ENCODE measurements at regions not wholly inside any gene's neighbourhood (a gene's known extent, or its start where the extent isn't known, plus 50 kb on each side); places are given as distances from the start of the nearest gene placed in this dataset.

DNA sequence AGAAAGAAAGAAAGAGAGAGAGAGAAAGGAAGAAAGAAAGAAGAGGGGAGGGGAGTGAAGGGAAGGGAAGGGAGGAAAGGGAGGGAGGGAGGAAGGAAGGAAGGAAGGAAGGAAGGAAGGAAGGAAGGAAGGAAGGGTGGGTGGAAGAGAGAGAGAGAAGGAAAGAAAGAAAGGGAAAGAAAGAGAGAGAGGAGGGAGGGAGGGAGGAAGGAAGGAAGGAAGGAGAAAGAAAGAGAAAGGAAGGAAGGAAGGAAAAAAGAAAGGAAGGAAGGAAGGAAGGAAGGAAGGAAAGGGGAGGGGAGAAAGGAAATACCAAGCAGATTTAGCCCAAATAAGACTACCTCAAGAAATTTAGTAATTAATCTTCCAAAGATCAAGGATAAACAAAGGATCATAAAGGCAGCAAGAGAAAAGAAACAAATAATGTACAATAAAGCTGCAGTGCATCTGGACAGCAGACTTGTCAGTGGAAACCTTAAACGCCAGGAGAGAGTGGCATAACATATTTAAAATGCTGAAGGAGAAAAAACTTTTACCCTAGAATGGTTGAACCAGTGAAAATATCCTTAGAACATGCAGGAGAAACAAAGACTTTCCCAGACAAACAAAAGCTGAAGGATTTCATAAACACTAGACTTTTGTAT, 427.6 kb downstream of the TBL1XR1 start:
- H2BK5ac ChIP-seq (ENCODE audit: insufficient read length, low read length): no peak overlapping the region
- H3K4ac ChIP-seq (ENCODE audit: low read depth, low read length): no peak overlapping the region
- H4K91ac ChIP-seq (ENCODE audit: insufficient read length, low read depth, low read length): no peak overlapping the region
- no peak overlapping the region for H2BK12ac ChIP-seq (ENCODE audit: insufficient read length, low read depth, low read length)
- WGBS (ENCODE audit: extremely low coverage, insufficient read length, low lambda C conversion rate): no CpG with 5 or more reads among the region's 1 CpG
- Mint-ChIP-seq H3K36me3 (ENCODE audit: insufficient read depth in 1 of 3, low read depth in 3 of 3) (peaks cover 17 to 43% (median 20%) of the 10 kb centered on the region in 3 experiments), H3K9me3 (peaks cover 30 to 35% of the 10 kb centered on the region in 2 experiments), H3K4me1 (peaks cover 0 to 3% of the 10 kb centered on the region in 2 experiments; a peak in 1 of 4 replicates), H3K27ac (no peak overlapping the region), H3K27me3 (ENCODE audit: low read depth) (no peaks in the 10 kb centered on the region), H3K4me3 (no peak overlapping the region)
- no peak overlapping the region for H2AFZ ChIP-seq (ENCODE audit: low read length)
- TF ChIP-seq, protein P1, sequence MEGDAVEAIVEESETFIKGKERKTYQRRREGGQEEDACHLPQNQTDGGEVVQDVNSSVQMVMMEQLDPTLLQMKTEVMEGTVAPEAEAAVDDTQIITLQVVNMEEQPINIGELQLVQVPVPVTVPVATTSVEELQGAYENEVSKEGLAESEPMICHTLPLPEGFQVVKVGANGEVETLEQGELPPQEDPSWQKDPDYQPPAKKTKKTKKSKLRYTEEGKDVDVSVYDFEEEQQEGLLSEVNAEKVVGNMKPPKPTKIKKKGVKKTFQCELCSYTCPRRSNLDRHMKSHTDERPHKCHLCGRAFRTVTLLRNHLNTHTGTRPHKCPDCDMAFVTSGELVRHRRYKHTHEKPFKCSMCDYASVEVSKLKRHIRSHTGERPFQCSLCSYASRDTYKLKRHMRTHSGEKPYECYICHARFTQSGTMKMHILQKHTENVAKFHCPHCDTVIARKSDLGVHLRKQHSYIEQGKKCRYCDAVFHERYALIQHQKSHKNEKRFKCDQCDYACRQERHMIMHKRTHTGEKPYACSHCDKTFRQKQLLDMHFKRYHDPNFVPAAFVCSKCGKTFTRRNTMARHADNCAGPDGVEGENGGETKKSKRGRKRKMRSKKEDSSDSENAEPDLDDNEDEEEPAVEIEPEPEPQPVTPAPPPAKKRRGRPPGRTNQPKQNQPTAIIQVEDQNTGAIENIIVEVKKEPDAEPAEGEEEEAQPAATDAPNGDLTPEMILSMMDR (conservative IDR thresholded peaks at IDR 0.05): no peak
- H4K5ac ChIP-seq (ENCODE audit: insufficient read length, low read depth, low read length): no peak overlapping the region
- no peaks in the 10 kb centered on the region for H3K79me1 ChIP-seq (ENCODE audit: insufficient read depth, low read depth, low read length, poor library complexity, severe bottlenecking)
- no peak overlapping the region for H3K18ac ChIP-seq (ENCODE audit: insufficient read length, low read depth, low read length)
- no peak overlapping the region for H3K23ac ChIP-seq (ENCODE audit: insufficient read length, low read depth, low read length)
- no peak overlapping the region for H3K4me2 ChIP-seq (ENCODE audit: insufficient read depth, insufficient read length, low read length)
- no peak for DNase-seq
- H3K9me3 ChIP-seq (ENCODE audit: control insufficient read depth, low read depth, low read length): no peaks in the 10 kb centered on the region
- no peaks in the 10 kb centered on the region for H3K23me2 ChIP-seq (ENCODE audit: insufficient read length, low read depth, low read length, poor library complexity, severe bottlenecking)
- H3K79me2 ChIP-seq (ENCODE audit: insufficient read depth, low read length): no peaks in the 10 kb centered on the region
- H2BK20ac ChIP-seq (ENCODE audit: low read depth, low read length, poor library complexity, severe bottlenecking): no peak overlapping the region
- H3K14ac ChIP-seq (ENCODE audit: insufficient read depth, low read length): no peak overlapping the region
- no peaks in the 10 kb centered on the region for H3K27me3 ChIP-seq (ENCODE audit: insufficient read depth, low read length)
- H3K56ac ChIP-seq (ENCODE audit: insufficient read length, low read depth, low read length): no peak overlapping the region
- H4K8ac ChIP-seq (replicated peaks; ENCODE audit: insufficient read length, low read depth, low read length): no peak overlapping the region
- H3T11ph ChIP-seq (ENCODE audit: low read length): no peak overlapping the region
- H2AK5ac ChIP-seq (ENCODE audit: insufficient read length, low read length): no peak overlapping the region
- H2BK15ac ChIP-seq (ENCODE audit: low read depth, low read length): no peak overlapping the region
- H3K9ac ChIP-seq (ENCODE audit: extremely low read depth, insufficient read length, low read length): no peak overlapping the region
- H3K27ac ChIP-seq (ENCODE audit: insufficient read length, low read depth, low read length): no peak overlapping the region
- H2BK120ac ChIP-seq (ENCODE audit: low read depth, low read length, poor library complexity, severe bottlenecking): no peak overlapping the region
- no peaks in the 10 kb centered on the region for H3K4me1 ChIP-seq (ENCODE audit: insufficient read depth, low read length)
- no peaks in the 10 kb centered on the region for H4K20me1 ChIP-seq (ENCODE audit: control insufficient read depth, insufficient read depth, insufficient read length)

Measured in H9 (cell line).